ENCODE measurements at regions not wholly inside any gene's neighbourhood (a gene's known extent, or its start where the extent isn't known, plus 50 kb on each side); places are given as distances from the start of the nearest gene placed in this dataset.

GRCh38 chr15:62834686-62835329 lies 207.7 kb upstream of the TPM1 start:
- TF ChIP-seq POLR2AphosphoS5 (IDR thresholded peaks at IDR 0.05; ENCODE audit: insufficient read depth in 1 of 2, low read depth in 1 of 2) (no peak), POLR2A (IDR thresholded peaks at IDR 0.05) (no peak), CTCF (IDR thresholded peaks at IDR 0.05) (no peak)
- no peak overlapping the region for H3K4me3 ChIP-seq
- H3K4me1 ChIP-seq: no peaks in the 10 kb centered on the region
- H3K27me3 ChIP-seq: no peaks in the 10 kb centered on the region
- DNase-seq (ENCODE audit: extremely low spot score in 2 of 2): no peak
- no peak overlapping the region for H3K27ac ChIP-seq
- peaks cover 0 to 19% of the 10 kb centered on the region in 2 donors for H3K36me3 ChIP-seq
- intact Hi-C loops (cut with DNase I): no loop called here
- H3K9me3 ChIP-seq: no peaks in the 10 kb centered on the region

- DNase-seq (ENCODE audit: extremely low spot score in 2 of 2): no peak
- no peak overlapping the region for H3K4me3 ChIP-seq
- no peaks in the 10 kb centered on the region for H3K9me3 ChIP-seq
- no peaks in the 10 kb centered on the region for H3K4me1 ChIP-seq
- peaks cover 0 to 25% of the 10 kb centered on the region in 2 donors for H3K36me3 ChIP-seq
- TF ChIP-seq CTCF (IDR thresholded peaks at IDR 0.05): no peak
- no peak for TF ChIP-seq POLR2AphosphoS5 (IDR thresholded peaks at IDR 0.05; ENCODE audit: insufficient read depth in 1 of 2, low read depth in 1 of 2)
- TF ChIP-seq POLR2A (IDR thresholded peaks at IDR 0.05): no peak
- H3K27ac ChIP-seq: no peak overlapping the region
- H3K27me3 ChIP-seq: no peaks in the 10 kb centered on the region
- intact Hi-C loops (cut with DNase I): no loop called here
Measured at GRCh38 chr15:62835351-62835750, 207.2 kb upstream of the TPM1 start.

GRCh38 chr15:62835762-62836161 lies 206.8 kb upstream of the TPM1 start:
- H3K36me3 ChIP-seq: peaks cover 0 to 29% of the 10 kb centered on the region in 2 donors
- no peak overlapping the region for H3K4me3 ChIP-seq
- H3K4me1 ChIP-seq: no peaks in the 10 kb centered on the region
- H3K27me3 ChIP-seq: no peaks in the 10 kb centered on the region
- H3K27ac ChIP-seq: no peak overlapping the region
- H3K9me3 ChIP-seq: no peaks in the 10 kb centered on the region
- DNase-seq (ENCODE audit: extremely low spot score in 2 of 2): no peak
- intact Hi-C loops (cut with DNase I): no loop called here
- TF ChIP-seq POLR2AphosphoS5 (IDR thresholded peaks at IDR 0.05; ENCODE audit: insufficient read depth in 1 of 2, low read depth in 1 of 2) (no peak), POLR2A (IDR thresholded peaks at IDR 0.05) (no peak), CTCF (IDR thresholded peaks at IDR 0.05) (no peak)

- Histone ChIP-seq H3K4me3 (no peak overlapping the region), H3K27ac (no peak overlapping the region), H3K4me1 (no peaks in the 10 kb centered on the region), H3K36me3 (peaks cover 0 to 29% of the 10 kb centered on the region in 2 donors), H3K27me3 (no peaks in the 10 kb centered on the region), H3K9me3 (no peaks in the 10 kb centered on the region)
- no peak for DNase-seq (ENCODE audit: extremely low spot score in 2 of 2)
- TF ChIP-seq CTCF (IDR thresholded peaks at IDR 0.05): no peak
- TF ChIP-seq POLR2A (IDR thresholded peaks at IDR 0.05): no peak
- no peak for TF ChIP-seq POLR2AphosphoS5 (IDR thresholded peaks at IDR 0.05; ENCODE audit: insufficient read depth in 1 of 2, low read depth in 1 of 2)
- intact Hi-C loops (cut with DNase I): no loop called here
Measured at GRCh38 chr15:62840526-62841268, 201.8 kb upstream of the TPM1 start.

- TF ChIP-seq CTCF (IDR thresholded peaks at IDR 0.05): no peak
- TF ChIP-seq POLR2AphosphoS5 (IDR thresholded peaks at IDR 0.05; ENCODE audit: insufficient read depth in 1 of 2, low read depth in 1 of 2): no peak
- no peak for TF ChIP-seq POLR2A (IDR thresholded peaks at IDR 0.05)
- Histone ChIP-seq H3K27me3 (no peaks in the 10 kb centered on the region), H3K4me3 (no peak overlapping the region), H3K4me1 (no peaks in the 10 kb centered on the region), H3K36me3 (peaks cover 0 to 26% of the 10 kb centered on the region in 2 donors), H3K9me3 (no peaks in the 10 kb centered on the region), H3K27ac (no peak overlapping the region)
- intact Hi-C loops (cut with DNase I): no loop called here
- no peak for DNase-seq (ENCODE audit: extremely low spot score in 2 of 2)
Measured at GRCh38 chr15:62841269-62841628, 201.3 kb upstream of the TPM1 start.
